Stimulated activated CD8-positive, alpha-beta memory T cell treated with anti-CD3 and anti-CD28 coated beads, Interleukin-7, amount 100 ng/mL, for 48 hours (primary cell): ENCODE measurements at regions not wholly inside any gene's neighbourhood (a gene's known extent, or its start where the extent isn't known, plus 50 kb on each side); places are given as distances from the start of the nearest gene placed in this dataset.

ENCODE experiments used
- DNase-seq, 2 donors: peaks; one replicate each; pipeline ENCODE4 v3.0.0-alpha.2; 2020; ENCODE audit warnings: low read depth in 1 of 2; ENCODE audit errors: extremely low read depth in 1 of 2

DNA sequence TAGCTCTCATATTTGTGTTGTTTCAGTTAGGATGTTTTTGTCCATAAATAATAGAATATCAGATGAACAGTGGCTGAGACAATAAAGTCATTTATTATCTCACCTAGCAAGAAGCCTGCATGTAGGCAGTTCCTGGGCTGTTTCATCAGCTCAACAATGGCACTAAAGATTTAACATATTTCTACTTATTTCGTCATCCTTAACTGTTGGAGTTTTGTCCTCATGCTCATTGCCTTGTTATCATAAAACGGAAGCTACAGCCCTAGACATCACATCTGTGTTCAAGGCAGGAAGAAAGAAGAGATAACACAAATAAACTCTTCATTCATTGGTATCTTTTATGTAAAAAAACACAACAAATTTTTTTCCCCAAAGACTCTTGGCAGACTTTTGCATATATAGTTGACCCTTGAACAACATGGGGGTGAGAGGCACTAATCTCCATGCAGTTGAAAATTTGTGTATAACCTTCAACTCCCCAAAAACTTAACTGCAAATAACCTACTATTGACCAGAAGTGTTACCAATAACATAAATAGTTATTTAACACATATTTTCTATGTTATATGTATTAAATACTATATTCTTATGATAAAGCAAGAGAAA lies 277.2 kb upstream of the ADRA1B start:
- no peak for DNase-seq

DNA sequence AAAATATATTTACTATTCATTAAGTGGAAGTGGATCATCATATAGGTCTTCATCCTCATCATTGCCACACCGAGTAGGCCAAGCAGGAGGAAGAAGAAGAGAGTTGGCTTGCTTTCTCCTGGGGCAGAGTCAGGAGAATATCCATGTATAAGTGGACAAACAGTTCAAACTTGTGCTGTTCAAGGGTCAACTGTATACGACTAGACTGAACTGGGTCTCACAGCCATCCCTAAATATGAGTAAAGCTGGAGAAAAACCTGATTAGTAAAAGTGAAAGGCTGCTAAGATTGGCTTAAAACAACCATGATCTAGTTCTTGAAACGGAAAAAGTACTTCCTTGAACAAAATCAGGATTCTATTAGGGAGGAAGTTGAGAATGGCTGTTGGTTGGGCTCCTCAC lies 276.7 kb upstream of the ADRA1B start:
- no peak for DNase-seq

DNA sequence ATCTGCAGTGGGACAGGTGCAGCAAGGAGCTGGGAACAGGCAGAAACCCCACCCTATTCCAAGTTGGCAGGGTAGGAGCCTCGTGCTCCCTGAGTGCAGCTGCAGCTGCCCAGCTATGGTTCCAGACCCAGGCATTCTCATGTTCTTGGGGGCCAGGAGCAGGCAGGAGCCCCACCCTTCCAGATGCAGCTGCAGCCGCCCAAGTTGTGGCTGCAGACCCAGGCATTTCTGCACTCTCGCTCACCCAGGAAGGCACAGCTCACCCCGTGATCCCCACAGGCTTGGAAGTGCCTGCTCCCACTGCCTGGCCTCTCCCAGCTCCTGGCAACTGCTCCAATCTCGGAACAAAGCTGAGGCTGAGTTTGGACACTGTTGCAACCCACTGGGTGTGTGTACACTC lies 275.8 kb upstream of the ADRA1B start:
- DNase-seq, result no peak

DNA sequence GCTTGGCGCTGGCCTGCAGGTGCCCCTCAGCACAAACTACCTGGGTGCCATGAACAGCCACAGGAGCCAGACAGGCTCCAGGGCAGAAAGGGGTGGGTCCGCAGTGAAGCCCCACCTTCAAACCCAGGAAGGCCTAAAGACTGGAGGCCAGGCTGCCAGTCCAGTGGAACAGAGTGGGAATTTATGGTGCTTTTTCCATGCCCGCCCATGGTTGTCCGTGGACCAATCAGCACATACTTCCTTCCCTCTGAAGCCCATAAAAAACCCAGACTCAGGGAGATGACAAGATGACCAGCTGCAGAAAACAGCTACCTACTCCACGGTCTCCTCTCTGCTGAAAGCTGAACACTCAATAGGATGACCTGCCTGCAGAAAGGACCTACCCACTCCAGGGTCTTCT lies 275.4 kb upstream of the ADRA1B start:
- no peak for DNase-seq

DNA sequence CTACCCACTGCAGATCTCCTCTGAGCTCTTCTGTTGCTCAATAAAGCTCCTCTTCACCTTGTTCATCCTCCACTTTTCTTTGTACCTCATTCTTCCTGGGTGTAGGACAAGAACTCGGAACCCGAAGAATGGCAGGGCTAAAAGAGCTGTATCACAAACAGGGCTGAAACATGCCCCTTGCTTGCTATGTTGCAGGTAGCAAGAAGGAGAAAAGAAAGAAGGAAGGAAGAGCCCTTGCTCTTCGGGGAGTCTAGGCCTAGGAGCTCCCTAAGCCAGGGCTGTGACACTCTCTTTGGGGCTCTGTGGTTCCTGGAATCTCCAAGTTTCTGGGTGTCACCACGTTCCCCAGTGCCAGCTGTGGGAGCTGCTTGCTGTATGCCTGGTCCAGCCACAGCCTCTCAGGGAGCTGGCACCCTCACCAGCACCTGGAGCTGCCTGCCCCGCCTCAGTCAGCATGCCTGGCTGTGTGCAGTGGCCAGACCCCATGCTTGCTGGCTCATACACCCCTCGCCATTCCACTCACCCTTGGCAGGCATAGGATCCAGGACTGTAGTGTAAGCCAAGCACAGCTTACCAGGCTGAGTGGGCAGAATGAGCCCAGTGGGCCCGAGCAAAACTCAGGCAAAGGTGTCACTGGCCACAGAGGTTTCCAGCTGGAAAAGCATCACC lies 274.8 kb upstream of the ADRA1B start:
- DNase-seq, result no peak

DNA sequence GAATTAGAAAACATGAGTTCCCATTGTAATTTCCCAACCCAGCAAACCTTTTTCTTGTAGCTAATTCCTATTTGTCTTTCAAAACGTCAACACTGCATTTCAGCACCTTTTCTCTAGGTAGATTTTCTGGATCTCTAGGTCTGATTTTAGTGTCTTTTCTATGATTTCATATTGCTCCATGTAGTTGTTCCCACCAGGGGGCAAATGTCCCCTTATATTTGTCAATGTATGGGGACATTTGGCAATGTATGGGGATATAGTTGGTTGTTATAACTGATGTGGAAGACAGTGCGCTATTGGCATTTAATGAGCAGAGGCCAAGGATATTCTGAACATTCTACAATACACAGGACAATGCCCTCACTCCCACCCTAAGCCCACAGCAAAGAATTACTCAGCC lies 273.9 kb upstream of the ADRA1B start:
- DNase-seq, result no peak

DNA sequence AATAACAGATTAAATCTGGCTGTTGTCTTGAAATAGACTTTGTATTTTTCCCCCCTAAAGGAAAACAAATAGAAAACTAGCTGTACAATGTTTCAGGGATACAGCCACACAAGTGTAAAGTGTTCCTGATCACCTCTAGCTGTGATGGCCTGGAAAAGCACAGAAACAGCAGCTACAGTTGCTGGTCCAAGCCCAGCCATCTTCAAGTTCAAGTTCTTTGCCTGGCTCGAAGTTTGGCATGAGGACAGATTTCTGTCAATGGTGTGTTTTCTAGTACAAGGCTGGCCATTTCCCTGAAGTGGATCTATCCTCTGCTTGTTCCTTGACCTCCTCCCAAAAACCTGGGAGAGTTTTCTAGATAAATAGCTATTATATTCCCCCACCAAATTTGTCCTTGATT lies 272.2 kb upstream of the ADRA1B start:
- DNase-seq, result no peak

DNA sequence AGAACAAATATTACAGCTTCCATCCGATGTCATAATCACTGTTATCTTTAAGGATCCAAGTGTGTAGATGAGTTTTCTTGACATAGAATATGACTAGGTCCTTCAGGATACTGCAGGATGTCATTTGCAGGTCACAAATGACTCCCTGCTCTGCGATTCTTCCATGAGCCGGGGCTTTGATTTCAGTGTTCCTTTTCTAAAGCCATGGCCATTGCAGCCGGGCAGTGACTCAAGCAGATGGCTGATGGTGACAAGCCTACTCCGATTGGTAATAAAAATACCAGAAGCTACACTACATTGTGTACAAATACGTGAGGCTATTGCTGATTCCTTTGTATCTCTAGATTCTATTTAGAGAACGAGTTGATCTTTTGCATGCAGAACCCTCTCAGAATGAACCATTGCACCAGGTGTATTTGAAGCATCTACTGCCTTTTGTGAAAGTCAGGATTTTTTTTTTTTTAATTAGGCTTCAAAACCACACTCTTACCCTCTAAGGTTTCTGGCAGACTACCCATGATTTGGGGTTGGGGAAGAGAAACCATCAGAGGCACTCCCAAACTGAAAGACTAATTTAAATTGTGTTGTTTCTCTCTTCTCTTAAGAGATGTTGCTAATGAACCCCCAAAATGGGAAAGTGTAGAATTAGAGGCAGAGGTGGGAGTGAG lies 271.0 kb upstream of the ADRA1B start:
- no peak for DNase-seq

DNA sequence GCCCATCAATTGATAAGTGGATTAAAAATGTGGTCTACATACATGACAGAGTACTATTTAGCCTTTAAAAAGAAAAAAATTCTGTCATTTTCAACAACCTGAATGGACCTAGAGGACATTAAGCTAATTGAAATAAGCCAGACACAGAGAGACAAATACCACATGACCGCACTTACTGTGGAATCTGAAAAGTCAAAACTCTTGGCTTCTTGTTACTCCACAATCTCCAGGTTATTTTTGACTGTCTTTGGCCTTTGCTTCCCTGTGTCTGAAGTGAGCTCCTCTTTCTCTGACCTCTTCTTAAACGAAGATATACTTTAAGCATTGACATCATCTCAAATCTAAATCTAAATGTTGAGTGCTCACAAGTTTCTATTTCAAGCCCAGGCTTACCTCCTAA lies 265.5 kb upstream of the ADRA1B start:
- no peak for DNase-seq

DNA sequence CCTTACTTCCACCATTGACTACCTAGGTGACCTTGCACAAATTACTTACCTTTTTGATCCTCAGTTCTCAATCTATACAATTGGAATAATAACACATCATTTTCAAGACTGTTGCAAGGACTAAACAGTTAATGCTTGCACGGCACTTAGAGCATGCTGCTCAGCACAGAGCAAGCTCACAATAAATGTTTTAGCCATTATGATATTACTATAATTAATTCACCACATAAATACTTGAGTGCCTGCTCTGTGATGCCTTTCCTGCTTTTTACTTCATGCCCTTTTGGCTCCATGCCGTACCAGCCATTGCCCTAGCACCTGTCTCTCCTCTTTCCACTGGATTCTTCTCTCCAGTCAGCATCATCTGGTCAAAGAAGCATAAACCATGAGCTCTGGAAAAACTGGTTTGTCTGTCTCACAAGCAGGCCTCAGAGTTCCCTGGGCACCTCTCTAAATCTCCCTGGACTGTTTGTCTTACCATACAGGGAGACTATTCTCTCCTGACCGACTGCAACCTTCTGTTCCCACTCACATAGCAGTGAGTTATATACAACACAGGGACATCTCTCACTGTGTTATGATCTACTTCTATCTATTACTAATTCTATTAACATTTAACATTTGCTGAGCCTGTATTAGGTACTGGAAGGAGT lies 260.4 kb upstream of the ADRA1B start:
- DNase-seq, result no peak

DNA sequence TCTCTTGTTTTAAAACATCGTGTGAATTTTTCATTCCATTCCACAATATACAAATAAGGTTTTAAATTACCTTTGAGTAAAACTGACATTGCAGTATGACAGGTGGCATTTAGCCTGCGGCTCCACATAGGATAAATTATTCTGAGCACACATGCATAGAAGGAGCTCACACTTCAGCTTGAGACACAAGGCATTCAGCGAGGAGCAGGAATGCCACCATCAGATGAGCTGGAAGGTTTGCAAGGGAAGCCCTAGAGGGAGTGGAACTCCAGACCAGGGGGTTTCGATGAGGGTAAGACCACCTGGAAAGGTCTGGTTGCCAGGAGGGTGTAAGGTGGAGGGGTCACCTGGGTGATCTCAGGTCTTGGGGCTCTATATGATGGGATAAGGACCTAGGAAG lies 259.0 kb upstream of the ADRA1B start:
- DNase-seq, result no peak

DNA sequence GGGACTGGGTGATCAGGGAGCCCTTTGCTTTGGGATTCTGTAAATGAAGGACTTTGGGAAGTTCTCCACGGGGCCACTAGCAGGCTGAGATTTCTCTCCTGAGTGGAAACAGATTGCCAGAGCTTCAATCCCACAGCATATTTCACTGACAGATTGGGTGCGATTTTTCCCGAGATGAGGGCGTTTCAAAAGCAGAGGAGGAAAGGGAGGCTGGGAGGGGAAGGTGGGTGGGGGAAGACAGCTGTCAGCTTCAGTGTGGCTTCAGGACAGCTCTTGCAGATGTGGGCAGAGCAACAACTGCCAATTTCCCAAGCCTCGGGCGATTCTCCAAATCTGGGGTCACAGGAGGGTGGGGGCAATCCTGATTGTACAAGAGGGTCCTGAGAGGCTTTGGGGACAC lies 258.5 kb upstream of the ADRA1B start:
- DNase-seq, result no peak

DNA sequence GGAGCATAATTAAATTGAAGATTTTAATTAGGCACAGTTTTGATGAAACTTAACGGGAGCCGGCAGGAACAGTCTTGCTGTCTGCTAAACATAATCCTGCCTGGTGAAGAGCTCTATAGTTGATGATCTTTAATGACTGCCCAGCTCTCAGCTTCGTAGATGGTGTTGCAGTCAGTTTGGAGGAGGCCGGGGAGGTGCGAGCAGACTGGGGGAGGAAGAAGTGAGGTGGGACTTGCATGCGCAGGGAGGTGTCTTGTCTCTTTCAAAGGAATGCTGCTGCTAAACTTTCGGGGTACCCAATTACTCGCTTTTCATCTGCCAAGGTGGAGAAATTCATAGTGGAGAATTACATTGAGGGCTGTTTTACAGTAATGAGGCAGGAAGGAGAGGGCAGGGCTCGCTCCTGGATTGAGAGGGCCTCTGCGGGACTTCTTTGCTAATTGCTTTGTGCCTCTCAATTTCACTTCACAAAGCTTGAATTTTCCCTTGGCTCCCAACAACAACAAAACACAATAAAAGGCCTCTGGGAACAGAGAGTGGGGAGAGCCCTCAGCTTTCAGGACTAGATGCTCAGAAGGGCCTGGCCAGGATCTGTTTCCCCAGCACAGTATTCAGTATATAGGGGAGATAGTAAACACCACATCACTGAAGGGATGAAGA lies 257.9 kb upstream of the ADRA1B start:
- DNase-seq, result no peak

DNA sequence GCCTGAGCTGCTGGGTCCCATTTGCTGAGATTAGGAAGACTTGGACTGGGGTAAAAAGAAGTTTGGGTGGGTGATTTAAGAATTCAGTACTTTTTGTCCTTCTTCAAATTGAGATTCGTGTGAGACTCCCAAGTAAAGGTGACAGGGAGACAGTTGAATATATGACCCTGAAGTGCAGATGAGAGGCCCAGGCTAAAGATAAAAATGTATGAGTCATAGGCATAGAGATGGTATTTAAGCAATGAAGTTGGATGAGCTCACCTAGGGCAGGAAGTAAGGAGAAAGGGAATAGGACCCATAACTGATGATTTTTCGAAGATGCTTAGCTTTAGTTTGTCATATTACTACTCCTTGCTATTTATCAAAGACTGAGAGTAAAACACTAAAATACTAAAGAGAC lies 255.9 kb upstream of the ADRA1B start:
- no peak for DNase-seq

DNA sequence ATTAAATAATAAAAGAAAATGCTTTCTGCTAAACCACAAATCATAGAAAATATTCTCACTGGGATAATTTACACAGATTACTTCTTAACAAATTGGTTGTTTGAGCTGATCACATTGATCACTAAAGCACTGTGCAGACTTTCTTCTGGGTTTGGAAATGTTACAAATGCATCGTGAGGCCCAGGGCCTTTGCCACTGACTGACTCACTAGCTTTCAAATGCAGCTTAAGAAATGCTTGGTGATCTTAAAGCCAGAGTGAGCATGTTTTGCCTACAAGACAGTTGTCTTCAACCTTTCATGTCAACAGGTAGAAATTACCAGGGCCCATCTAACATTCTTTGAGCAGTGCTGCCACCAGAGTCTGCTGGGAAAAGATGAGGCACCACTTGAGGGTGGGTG lies 252.3 kb upstream of the ADRA1B start:
- DNase-seq, result no peak

DNA sequence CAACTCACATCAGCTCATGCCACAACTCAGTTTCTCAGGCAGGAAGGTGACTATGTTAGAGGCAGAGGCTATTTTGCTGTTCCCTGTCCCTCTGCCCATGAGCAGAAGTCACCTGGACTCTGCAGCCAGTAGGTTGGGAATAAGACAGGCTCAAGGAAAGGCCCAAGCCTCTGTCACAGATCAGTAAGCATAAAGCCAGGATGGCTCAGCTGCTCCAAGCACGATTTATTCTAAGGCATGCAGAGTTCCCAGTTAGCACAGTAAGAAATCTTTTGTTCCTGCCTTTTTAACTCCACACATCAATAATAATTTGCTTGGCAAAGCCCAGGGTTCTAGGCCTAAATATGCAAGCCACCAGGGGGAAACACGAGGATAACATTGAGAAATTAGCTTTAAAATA lies 249.0 kb upstream of the ADRA1B start:
- DNase-seq, result no peak

DNA sequence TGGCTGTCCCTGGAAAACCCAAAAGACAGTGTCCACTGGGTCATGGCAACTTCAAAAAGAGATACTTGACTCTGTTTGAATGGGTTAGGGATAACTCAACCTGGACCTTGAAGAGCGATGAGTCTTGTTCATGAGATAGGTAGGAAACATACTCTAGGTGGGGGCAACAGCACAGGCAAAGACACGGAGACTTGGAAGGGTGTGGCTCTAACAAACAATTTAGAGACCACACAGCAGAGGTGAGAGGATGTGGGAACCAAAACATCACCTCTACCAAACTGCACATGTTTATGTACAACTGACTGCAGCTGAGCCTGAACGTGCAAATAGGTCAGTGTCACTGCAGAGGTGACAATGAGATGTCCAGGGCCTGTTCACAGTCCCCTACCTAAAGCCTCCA lies 247.7 kb upstream of the ADRA1B start:
- no peak for DNase-seq

DNA sequence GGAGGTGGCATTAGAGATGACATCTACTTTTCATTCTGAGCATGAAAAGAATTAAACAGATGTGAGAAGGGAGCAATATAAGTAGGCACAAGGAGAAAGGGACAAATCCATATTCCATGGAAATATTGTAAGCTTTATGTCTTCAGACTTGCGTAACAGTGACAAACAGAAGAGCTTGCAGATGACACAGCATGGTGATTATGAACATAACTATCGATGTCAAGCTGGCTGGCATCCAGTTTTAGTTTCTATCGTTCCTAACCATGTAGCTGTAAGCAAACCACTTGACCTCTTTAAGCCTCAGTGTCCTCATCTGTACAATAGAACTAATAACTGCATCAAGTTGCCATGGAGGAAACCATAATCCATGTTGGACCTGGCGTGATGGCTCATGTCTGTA lies 246.7 kb upstream of the ADRA1B start:
- no peak for DNase-seq

DNA sequence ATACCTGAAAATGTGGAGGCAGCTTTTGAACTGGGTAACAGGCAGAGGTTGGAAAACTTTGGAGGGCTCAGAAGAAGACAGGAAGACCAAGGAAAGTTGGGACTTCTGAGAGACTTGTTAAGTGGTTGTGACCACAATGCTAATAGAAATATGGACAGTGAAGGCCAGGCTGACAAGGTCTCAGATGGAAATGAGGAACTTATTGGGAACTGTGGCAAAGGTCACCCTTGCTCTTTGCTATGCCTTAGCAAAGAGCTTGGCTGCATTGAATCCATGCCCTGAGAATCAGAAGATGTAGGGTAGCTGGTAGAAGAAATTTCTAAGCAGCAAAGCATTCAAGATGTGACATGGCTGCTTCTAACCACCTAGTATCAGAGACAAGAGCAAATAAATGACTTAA lies 244.4 kb upstream of the ADRA1B start:
- no peak for DNase-seq

DNA sequence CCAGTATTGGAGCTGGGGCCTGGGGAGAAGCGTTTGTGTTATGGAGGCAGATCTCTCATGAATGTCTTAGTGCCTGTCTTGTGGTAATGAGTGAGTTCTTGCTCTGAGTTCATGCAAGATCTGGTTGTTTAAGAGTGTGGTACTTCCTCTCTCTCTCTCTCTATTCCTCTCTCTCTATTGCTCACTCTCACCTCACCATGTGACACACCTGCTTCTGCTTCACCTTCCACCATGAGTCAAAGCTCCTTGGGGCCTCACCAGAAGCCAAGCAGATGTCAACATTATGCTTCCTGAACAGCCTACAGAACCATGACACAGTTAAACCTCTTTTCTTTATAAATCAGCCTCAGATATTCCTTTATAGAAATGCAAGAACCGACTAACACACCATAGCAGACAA lies 242.7 kb upstream of the ADRA1B start:
- DNase-seq, result no peak

DNA sequence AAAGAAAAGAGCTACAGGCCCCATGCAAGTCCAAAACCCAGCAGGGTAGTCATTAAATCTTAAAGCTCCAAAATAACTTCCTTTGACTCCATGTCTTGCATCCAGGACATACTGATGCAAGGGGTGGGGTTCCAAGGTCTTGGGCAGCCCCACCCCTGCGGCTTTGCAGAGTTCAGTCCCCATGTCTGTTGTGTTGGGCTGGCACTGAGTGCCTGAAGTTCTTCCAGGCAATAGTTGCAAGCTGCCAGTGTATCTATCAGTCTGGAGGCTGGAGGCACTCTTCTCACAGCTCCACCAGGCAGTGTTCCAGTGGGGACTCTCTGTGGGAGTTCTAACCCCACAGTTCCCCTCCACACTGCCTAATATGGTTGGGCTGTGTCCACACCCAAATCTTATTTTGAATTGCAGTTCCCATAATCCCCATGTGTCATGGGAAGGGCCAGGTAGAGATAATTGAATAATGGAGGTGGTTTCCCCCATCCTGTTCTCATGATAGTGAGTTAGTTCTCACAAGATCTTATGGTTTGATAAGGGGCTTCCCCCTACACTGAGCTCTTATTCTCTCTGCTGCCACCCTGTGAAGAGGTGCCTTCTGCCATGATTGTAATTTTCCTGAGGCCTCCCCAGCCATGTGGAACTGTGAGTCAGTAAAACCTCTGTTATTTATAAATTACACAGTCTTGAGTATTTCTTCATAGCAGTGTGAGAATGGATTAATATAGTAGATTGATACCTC lies 237.5 kb upstream of the ADRA1B start:
- no peak for DNase-seq
